Amniotic stem cell (primary cell): ENCODE measurements at regions not wholly inside any gene's neighbourhood (a gene's known extent, or its start where the extent isn't known, plus 50 kb on each side); places are given as distances from the start of the nearest gene placed in this dataset.

Experiments used
- DNase-seq: peaks from one replicate; lab custom pipeline; 2025; lab: John Stamatoyannopoulos, UW

DNA sequence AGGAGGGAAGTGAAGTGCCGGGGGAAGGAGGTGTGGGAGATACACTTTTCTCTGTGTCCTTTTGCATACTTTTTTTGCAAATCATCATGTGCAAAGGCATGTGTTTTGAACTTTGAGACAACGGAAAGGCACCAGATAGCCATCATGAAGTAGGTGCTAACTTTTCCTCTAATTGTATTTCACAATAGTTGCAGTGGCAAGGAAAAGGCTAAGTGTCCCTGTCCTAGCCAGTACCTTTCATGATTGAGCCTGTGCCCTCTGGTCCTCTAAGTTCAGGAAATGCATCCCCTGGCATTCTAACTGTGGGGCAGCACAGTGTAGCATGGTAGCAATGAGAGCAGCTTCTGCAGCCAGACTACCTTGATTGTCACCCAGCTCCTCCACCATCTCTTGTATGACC is 186.2 kb downstream of the ADSS2 start:
- DNase-seq = no peak

DNA sequence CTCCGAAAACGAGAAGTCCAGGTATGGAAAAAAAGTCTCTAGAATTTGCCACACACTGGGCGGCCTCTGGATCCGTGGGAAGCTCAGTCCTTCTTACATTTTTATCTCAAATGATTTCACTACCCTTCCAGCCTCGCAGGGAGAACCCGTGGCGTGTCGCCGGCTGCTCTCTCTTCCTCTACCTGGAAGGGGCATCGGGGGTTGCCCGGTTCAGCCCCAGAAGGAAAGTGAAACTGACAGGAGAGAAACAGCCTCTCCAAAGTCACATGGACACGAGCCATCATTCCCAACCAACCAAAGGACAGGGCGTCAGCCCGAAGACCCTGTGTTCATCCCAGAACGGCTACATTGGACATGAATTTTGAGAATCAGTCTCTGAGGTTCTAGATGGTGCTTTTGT is 182.5 kb downstream of the ADSS2 start:
- no peak for DNase-seq

DNA sequence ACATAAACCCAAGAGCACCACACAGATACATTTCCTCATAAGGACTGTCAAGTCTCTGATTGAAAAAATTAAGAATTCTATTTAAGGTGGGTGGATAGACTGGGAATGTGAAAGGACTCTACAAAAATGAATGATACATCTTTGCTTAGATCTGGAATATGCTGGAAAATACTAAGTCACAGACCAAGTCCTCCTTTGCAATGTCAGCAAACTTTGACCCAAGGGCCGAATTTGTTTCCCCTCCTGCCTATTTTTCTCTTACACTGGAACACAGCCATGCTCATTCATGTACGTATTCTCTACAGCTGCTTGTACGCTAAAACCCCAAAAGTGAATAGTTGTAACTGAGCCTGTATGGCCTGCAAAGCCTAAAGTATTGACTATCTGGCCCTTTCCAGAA is 180.7 kb downstream of the ADSS2 start:
- DNase-seq = no peak

DNA sequence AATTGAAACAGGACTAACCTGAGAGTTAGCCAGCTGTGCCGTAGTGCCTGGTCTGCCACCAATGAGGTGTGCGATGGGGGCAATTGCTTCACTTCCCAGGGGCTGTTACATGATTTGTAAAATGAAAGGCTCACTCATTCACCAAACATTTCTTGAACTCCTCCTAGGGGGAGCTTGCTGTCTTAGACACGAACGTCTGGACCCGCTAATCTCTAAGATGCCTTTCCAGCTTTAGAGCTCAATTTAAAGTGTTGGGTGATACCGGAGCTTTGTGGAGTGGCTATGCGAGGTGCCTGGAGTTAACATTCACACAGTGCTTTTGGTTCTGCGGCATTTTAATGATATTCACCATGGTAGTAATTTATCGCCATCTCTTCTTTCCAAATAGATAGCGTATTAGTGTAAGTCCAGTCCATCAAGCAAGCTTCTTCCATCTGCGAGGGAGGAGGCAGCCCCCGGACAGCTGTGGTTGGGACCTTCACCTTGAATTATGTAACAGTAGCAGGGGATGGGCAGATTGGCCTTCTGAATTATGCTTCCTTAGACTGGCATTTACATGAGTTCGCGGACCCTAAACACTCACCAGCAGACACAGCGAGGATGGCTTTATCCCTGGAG is 179.9 kb downstream of the ADSS2 start:
- no peak for DNase-seq

DNA sequence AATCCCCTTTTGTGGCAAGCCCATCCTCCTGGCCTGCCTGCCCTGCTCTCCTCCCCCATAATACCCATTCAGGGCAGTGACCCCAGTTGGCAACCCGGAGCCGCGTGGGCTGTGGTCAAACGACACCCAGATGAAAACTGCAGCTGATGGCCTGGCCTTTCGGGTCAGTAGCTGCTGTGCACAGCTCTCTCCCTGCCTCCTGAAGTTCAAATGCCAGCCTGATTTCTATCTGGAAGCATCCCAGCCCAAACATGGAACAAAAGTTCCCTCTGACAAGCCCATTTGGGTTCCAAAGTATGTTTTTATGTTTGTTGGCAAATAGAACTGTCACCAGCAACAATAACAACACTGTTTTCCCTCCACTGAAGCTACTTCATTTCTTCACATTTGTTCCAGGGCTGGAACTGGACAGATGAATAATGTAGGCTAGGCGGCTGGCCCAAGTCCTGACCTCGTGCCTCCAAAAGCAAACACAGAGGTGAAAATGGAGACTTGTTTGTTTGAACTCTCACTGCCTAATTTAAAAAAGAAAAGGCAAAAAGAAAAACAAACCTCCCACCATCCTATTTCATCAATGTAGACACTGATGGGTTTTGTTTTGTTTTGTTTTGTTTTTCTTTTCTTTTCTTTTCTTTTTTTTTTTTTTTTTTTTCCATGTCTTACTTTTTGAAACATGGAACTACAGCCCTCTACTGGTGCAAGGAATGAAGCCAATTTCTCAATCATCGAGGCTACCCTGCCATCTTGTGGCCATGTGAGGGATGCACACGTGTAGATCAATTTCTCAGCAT is 179.0 kb downstream of the ADSS2 start:
- peak; percentile 38 for DNase-seq

DNA sequence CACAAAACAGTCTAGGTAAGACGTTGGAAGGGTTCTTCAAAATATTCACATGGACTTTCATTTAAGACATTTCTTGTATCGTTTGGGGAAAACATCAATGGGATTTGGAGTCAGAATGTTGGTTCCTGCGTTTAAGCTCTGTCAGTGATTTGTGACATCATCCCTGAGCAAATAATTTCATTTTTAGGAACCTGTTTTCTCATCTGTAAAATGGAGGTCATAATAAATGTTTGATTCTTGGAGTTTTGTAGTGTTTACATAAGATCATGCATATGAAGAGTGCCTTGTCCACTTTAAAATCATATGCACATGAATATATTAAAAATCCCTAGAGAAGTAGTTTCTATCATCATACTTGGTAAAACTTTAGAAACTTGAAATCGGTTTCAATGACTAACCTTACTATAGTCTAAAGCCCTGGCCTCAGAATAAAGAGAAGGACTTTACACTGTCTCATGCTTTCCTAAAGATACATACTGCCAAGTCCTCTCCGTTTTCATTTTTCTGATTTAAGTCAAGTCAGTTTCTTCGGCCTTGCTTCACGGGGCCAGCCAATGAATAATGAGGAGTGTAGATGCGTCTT is 178.4 kb downstream of the ADSS2 start:
- DNase-seq = no peak

DNA sequence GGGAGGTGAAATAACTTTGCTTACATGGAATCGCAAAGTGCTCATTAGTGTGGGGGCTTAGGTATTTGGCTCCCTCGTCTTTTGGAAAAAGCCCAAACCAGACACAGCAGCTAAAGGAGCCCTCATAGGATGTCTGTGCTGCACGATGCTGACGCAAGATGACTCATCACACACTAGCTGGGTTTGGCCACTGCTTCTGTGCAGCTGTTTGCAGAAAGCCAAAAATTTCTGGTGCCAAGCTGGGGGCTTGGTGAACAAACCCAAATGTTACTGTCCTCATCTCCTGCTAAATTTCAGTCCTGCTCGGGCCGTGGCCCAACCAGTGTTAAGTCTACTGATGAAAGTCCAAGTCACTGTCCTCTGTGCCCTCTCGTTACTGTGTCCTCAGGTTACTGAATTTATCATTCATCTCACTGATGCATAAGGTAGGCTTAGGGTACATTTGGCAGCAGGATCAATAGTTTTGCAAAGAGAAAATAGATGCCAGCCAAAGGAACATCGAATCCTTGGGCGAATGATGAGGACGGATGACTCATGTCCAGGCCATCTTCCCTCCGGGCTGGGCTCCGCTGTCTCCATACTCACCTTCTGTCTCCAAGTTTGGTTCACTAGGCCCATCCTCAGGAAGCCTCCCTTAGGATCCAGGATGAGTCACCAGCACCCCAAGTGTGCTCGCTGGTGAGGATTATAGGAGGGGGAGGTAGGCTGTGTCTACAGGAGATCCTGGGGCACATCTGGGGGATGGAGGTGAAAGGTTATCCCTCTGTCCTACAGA is 177.7 kb downstream of the ADSS2 start:
- peak; percentile 80 for DNase-seq

DNA sequence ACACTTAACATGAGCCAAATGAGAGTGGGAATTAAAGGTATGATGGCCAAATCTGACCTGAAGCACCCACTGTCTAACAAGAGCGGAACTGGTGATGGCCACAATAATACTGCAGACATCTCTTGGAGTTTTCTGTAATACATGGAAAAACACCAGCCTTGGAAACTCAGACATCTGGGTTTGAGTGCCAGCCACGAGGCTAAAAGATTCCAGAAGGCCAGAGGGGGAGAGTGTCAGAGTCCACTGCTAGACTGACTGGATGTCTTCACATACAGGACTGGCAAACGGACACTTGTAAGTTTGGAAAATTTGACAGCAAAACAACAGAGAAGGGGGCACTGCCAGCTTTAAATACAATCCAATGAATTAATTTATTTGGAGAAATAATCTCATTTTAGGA is 175.1 kb downstream of the ADSS2 start:
- DNase-seq = no peak

DNA sequence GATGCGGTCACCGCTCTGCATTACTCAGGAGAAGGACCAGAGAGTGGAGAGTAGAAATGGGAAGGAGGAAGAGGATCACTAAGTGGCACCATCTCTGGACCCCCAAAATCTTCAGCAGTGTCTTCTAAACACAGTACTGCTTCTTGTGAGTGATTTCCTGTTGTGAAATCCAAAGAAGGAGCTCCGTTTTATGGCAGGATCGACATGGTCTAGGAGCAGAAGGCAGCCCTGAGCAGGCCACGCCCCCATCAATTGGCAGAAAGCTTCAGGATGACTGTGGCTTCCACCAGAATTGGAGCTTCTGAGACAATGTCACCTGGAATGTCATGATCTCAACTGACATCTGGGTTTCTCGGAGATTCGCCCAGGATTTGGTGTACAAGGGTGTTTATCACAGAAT is 171.5 kb downstream of the ADSS2 start:
- no peak for DNase-seq

DNA sequence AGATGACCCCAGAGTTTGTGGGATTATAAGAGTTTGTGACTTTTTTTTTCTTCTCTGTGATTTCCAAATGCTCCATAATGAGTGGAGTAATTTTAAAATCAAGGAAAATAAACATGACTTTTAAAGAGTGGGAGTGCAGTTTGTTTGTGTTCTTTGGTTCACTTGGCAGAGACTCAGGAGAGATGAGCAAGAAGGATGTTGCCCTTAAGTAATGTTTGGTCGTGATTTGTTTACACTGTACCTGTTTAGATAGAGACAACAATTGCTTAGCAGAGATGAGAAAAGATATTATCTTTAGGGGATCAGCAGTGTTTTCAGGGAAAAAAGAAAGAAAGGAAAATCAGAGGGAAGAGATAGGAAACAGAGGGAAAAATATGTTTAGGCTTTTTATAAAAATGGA is 170.8 kb downstream of the ADSS2 start:
- no peak for DNase-seq

DNA sequence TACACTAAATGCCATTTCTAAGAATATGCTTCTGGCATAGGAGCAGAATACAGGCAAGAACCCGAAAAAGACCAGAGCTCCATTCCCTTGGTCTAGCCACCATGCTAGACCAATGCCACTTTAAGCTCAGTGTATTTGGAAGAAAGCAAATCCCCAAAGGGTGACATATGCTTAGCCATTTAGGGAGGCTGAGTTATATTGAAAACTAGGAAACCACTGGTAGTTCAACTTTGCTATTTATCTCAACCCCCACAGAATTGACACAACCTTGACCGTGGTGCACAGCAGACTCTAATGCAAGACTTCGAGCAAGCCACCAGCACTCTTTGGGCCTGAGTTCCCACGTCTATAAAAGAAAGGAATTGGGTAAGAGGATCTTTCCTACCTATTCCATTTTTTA is 167.9 kb downstream of the ADSS2 start:
- DNase-seq = no peak

DNA sequence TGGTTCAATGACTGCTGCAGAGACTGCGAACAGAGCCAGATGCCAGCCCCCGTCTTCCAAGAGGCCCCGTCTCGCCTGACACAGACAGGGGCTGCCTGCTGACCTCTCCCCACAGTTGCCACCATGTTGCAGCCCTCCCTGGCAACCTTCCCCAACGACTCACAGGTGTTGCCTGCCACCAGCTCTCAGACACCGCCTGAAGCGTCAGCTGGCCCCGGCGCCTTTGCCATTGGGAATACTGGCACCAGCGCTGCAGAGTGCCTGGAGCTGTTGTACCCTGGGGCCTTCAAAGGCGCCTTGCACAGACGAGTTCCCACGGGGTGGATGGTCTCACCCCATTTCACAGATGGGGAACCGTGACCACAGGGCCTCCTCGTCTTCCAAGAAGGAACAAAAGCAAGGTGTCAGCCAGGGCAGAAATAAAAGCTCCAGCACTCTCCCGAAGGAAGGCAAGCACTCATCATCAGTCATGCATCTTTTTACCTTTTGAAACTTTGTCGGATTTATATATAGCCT is 167.0 kb downstream of the ADSS2 start:
- no peak for DNase-seq

DNA sequence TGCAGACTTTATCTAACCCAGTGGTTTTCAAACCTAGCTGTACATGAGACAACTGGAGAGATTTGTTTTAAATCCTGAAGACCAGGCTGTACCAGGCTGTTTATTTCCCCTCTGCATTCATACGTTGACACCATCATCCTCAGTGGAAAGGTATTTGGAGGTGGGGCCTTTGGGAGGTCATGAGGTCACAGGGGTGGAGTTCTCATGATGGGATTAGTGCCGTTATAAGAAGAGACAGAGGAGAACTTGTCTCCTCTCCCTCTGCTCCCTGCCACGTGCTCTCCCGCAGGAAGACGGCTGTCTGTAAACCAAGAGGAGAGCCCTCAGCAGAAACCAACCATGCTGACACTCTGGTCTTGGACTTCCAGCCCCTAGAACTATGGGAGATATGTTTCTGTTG is 165.4 kb downstream of the ADSS2 start:
- DNase-seq = no peak

DNA sequence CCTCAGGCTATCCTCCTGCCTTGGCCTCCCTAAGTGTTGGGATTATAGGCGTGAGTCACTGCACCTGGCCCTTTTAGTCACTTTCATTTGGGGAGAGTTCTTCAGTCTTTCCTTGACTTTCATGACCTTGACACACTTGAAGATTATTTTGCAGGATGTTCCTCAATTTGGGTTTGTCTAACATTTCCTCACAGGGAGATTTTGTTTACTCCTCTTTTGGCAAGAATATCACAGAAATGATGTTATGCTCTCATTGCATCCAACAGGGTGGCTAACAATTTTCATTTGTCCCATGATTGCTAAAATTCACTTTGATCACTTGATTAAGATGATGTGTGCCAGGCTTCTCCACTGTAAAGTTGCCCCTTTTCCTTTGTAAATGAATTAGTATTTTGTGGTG is 164.0 kb downstream of the ADSS2 start:
- DNase-seq = no peak

DNA sequence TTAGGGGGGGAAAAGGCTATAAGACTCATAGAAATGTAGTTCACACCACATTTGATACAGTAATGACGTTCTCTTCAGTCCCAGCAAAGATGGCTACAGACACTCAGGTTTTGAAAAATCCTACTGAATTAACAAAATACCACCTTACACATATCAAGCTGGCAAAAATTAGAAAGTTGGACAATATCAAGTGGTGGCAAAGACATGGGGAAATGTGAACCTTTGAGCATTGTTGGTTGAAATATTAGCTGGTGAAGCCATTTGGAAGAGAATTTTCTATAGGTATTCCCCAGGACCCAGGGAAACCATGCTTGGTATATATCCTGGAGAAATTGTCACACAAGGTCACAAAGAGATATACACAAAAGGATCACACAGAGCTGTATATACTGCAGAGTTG is 163.0 kb downstream of the ADSS2 start:
- DNase-seq = no peak

DNA sequence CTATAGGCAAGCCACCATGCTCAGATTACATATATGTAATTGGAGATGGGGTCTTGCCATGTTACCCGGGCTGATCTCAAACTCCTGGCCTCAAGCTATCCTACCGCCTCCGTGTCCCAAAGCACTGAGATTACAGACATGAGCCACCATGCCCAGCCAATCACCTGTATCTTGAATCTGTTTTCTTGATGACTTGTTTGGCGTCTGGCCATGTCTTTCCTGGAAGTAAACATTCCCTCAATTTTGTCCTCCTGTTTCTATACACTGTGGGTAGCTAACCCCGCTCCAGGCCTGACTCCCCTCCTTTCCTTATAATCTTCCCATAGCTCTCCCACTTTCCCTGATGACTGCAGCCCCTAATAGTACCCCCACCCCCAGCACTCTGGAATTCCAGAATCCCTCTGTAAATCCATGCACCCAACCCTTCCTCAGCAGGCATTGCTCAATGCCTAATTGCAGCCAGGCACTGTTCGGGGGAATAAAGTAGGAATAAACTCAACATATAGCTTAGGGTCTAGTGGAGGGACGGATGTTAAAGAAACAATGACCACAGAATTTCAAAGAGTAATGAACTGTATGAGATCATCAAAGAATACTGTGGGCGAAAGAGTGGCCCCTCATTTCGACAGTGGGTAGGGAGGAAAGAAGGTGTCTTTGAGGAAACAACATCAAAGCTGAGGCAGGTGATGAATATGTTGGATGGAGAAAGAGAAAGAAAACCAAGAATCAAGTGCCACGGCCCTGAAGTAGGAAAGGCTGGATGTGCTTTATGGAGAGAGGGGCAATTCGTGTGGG is 161.5 kb downstream of the ADSS2 start:
- DNase-seq = no peak

DNA sequence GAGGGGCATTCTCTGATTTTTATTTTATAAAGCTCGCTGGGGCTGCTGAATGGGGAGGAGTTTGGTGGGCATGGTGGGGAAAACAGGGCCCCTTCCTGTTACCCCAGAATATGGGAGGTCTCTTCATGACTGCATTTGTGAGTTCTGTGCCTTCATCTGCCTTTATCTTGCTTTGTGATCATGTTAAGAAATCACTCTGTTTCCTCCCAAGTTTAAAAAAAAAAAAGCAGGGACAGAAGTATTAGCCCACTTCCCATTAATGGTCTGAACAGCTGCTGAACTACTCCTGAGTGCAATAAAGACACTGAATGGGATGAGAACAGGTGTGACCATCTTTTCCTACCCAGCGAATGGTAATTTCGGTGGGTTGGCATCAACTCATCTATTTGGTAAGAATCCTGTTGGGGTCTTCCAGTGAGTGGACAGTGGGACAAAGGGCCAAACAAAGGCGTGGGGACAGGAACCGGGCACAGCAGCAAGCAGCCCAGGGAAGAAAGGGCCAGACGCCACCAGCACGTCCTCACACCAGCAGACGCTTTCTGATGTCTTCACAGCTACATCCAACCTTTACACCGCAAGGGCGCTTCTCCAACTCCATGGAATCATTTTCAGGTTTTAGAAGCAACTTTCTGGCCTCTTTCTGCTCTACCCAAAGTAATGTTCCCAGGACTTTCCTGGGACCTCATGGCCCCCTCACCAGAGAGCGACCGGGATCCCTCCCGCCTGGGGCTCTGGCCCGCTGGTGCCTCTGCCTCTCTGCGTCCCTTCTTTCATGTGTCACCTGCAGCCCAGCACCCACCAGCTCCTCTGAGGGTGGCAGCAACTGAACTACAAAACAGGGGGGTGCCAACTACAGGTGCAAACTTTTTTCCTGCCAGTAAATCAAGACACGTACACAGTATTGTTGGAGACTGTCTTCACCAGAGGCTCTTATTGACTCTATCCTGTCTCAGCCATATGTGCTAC is 160.2 kb downstream of the ADSS2 start:
- DNase-seq = no peak

DNA sequence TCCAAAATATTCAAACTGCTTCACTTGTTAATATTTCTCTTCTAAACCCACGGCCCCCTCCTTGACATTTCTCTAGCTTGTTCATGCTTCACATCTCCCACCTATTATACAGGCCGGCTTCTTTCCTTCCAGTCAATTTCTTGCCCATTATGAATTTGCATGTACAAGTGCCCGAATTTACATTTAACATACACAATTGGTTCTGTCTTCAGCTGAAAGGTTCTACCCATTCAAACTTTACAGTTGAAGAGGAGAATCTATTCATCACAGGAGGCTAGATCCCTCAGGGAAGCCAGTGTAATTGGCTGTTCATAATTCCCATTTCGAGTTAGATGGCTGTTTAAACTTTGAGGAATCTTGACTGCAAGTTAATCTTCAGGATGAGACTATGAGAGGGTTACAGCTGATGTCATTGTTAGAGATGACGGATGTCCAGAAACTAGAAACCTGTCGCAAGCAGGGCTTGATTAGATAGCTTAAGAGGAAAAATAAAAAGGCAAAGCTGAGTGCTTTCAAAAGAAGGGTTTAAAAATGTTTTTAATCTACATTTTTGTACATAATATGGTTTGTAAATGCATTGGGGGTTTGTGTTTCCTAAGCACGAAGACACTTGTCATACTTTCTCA is 157.0 kb downstream of the ADSS2 start:
- DNase-seq = no peak

DNA sequence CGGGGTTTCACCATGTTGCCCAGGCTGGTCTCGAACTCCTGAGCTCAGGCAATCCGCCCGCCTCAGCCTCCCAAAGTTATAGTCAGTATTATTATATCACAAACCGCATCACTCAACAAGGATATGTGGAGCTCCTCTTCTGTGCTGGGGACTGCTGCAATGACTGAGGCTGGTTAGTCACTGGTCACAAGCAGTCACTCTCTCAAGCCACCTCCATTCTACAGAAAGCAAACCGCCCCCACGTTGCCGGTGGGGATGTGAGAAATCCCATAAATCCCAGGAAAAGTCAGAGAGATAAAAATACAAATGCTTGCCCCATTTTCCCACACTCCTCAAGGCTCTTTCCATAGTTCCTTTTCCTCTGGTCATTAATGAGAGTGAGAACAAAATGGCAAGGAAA is 155.7 kb downstream of the ADSS2 start:
- no peak for DNase-seq

DNA sequence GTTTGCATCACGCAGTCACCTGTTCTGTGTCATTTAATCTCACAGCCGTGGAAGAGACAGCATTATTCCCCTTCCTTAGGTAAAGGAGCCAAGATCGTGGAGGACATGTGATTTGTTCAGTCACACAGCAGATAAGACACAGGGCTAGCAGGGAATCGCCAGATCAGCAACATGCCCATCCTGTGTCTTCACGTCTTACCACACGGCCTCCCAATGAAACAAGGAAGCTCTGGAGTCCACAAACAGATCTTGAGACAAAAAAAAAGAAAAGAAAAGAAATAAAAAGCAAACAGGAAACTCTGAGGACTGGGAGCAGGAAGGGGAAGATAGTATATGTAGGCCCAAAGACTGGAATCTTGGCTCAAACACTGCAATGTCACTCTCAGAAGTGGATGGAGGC is 155.3 kb downstream of the ADSS2 start:
- DNase-seq = no peak
